ENCODE measurements at regions not wholly inside any gene's neighbourhood (a gene's known extent, or its start where the extent isn't known, plus 50 kb on each side); places are given as distances from the start of the nearest gene placed in this dataset.
"Not testable (repeated sequence)": the region's sequence is repeated elsewhere in the genome, so short reads cannot be mapped to it uniquely, and the experiment has no call there.

GRCh38 chr12:59452746-59453145, 143.1 kb upstream of the SLC16A7 start:
- Histone ChIP-seq H3K9me3 (ENCODE audit: insufficient read depth, low read depth, low read length) (no peaks in the 10 kb centered on the region), H3K27me3 (ENCODE audit: insufficient read depth, low read length) (no peaks in the 10 kb centered on the region), H3K9ac (ENCODE audit: low read depth, low read length) (no peak overlapping the region), H3K27ac (ENCODE audit: low read depth, low read length) (no peak overlapping the region), H3K4me1 (ENCODE audit: insufficient read depth, low read length) (peaks cover 10% of the 10 kb centered on the region), H3K4me3 (ENCODE audit: low read length) (no peak overlapping the region), H3K36me3 (ENCODE audit: insufficient read depth, low read length) (no peaks in the 10 kb centered on the region)
- 82% methylated on average over 2 of the region's 2 CpGs for WGBS

- WGBS: 100% methylated on average over 1 of the region's 1 CpG
- Histone ChIP-seq H3K36me3 (ENCODE audit: insufficient read depth, low read length) (no peaks in the 10 kb centered on the region), H3K4me3 (ENCODE audit: low read length) (no peak overlapping the region), H3K27me3 (ENCODE audit: insufficient read depth, low read length) (no peaks in the 10 kb centered on the region), H3K27ac (ENCODE audit: low read depth, low read length) (no peak overlapping the region), H3K4me1 (ENCODE audit: insufficient read depth, low read length) (peaks cover 13% of the 10 kb centered on the region), H3K9me3 (ENCODE audit: insufficient read depth, low read depth, low read length) (no peaks in the 10 kb centered on the region), H3K9ac (ENCODE audit: low read depth, low read length) (no peak overlapping the region)
These were observed 143.6 kb upstream of the SLC16A7 start for GRCh38 chr12:59452259-59452658.

- WGBS: 82% methylated on average over 3 of the region's 3 CpGs
- H3K9me3 ChIP-seq (ENCODE audit: insufficient read depth, low read depth, low read length): peaks cover 6% of the 10 kb centered on the region; the same call in 1 of the 2 replicates
- peaks cover 13% of the 10 kb centered on the region for H3K4me1 ChIP-seq (ENCODE audit: insufficient read depth, low read length)
- H3K9ac ChIP-seq (ENCODE audit: low read depth, low read length): no peak overlapping the region
- no peaks in the 10 kb centered on the region for H3K36me3 ChIP-seq (ENCODE audit: insufficient read depth, low read length)
- no peak overlapping the region for H3K4me3 ChIP-seq (ENCODE audit: low read length)
- H3K27ac ChIP-seq (ENCODE audit: low read depth, low read length): no peak overlapping the region
- H3K27me3 ChIP-seq (ENCODE audit: insufficient read depth, low read length): peaks cover 2% of the 10 kb centered on the region; the same call in 1 of the 2 replicates
These were observed 149.7 kb upstream of the SLC16A7 start for GRCh38 chr12:59446116-59446515.

GRCh38 chr12:59444932-59445331, 150.9 kb upstream of the SLC16A7 start:
- H3K4me1 ChIP-seq (ENCODE audit: insufficient read depth, low read length): peaks cover 13% of the 10 kb centered on the region
- peaks cover 15% of the 10 kb centered on the region for H3K9me3 ChIP-seq (ENCODE audit: insufficient read depth, low read depth, low read length)
- no peak overlapping the region for H3K9ac ChIP-seq (ENCODE audit: low read depth, low read length)
- H3K27ac ChIP-seq (ENCODE audit: low read depth, low read length): no peak overlapping the region
- H3K36me3 ChIP-seq (ENCODE audit: insufficient read depth, low read length): no peaks in the 10 kb centered on the region
- H3K4me3 ChIP-seq (ENCODE audit: low read length): no peak overlapping the region
- peaks cover 2% of the 10 kb centered on the region; the same call in 1 of the 2 replicates for H3K27me3 ChIP-seq (ENCODE audit: insufficient read depth, low read length)
- WGBS: 100% methylated on average over 1 of the region's 1 CpG

GRCh38 chr12:59432057-59432456, 163.8 kb upstream of the SLC16A7 start:
- no peak overlapping the region for H3K4me3 ChIP-seq (ENCODE audit: low read length)
- H3K27ac ChIP-seq (ENCODE audit: low read depth, low read length): no peak overlapping the region
- 0 out of 2 replicates have a peak, but pooled peaks cover 6% of the 10 kb centered on the region for H3K4me1 ChIP-seq (ENCODE audit: insufficient read depth, low read length)
- no peaks in the 10 kb centered on the region for H3K27me3 ChIP-seq (ENCODE audit: insufficient read depth, low read length)
- no peak overlapping the region for H3K9ac ChIP-seq (ENCODE audit: low read depth, low read length)
- no peaks in the 10 kb centered on the region for H3K9me3 ChIP-seq (ENCODE audit: insufficient read depth, low read depth, low read length)
- no peaks in the 10 kb centered on the region for H3K36me3 ChIP-seq (ENCODE audit: insufficient read depth, low read length)
- no CpG with 5 or more reads among the region's 1 CpG for WGBS

- Histone ChIP-seq H3K36me3 (ENCODE audit: insufficient read depth, low read length) (no peaks in the 10 kb centered on the region), H3K4me3 (ENCODE audit: low read length) (no peak overlapping the region), H3K9ac (ENCODE audit: low read depth, low read length) (no peak overlapping the region), H3K4me1 (ENCODE audit: insufficient read depth, low read length) (0 out of 2 replicates have a peak, but pooled peaks cover 6% of the 10 kb centered on the region), H3K27ac (ENCODE audit: low read depth, low read length) (no peak overlapping the region), H3K9me3 (ENCODE audit: insufficient read depth, low read depth, low read length) (no peaks in the 10 kb centered on the region), H3K27me3 (ENCODE audit: insufficient read depth, low read length) (no peaks in the 10 kb centered on the region)
- WGBS: 81% methylated on average over 3 of the region's 4 CpGs
These were observed 164.6 kb upstream of the SLC16A7 start for GRCh38 chr12:59431266-59431665.

- H3K27me3 ChIP-seq (ENCODE audit: insufficient read depth, low read length): no peaks in the 10 kb centered on the region
- H3K27ac ChIP-seq (ENCODE audit: low read depth, low read length): no peak overlapping the region
- H3K4me3 ChIP-seq (ENCODE audit: low read length): no peak overlapping the region
- H3K36me3 ChIP-seq (ENCODE audit: insufficient read depth, low read length): no peaks in the 10 kb centered on the region
- no peak overlapping the region for H3K9ac ChIP-seq (ENCODE audit: low read depth, low read length)
- H3K4me1 ChIP-seq (ENCODE audit: insufficient read depth, low read length): 0 out of 2 replicates have a peak, but pooled peaks cover 6% of the 10 kb centered on the region
- WGBS: 95% methylated on average over 1 of the region's 1 CpG
- H3K9me3 ChIP-seq (ENCODE audit: insufficient read depth, low read depth, low read length): no peaks in the 10 kb centered on the region
These were observed 166.1 kb upstream of the SLC16A7 start for GRCh38 chr12:59429766-59430165.

- Histone ChIP-seq H3K4me1 (ENCODE audit: insufficient read depth, low read length) (0 out of 2 replicates have a peak, but pooled peaks cover 6% of the 10 kb centered on the region), H3K9me3 (ENCODE audit: insufficient read depth, low read depth, low read length) (no peaks in the 10 kb centered on the region), H3K27me3 (ENCODE audit: insufficient read depth, low read length) (no peaks in the 10 kb centered on the region), H3K36me3 (ENCODE audit: insufficient read depth, low read length) (no peaks in the 10 kb centered on the region), H3K4me3 (ENCODE audit: low read length) (no peak overlapping the region), H3K9ac (ENCODE audit: low read depth, low read length) (no peak overlapping the region), H3K27ac (ENCODE audit: low read depth, low read length) (no peak overlapping the region)
- 100% methylated on average over 2 of the region's 3 CpGs for WGBS
These were observed 170.0 kb upstream of the SLC16A7 start for GRCh38 chr12:59425798-59426197.

- H3K4me3 ChIP-seq (ENCODE audit: low read length); H3K27me3 ChIP-seq (ENCODE audit: insufficient read depth, low read length); H3K27ac ChIP-seq (ENCODE audit: low read depth, low read length); H3K36me3 ChIP-seq (ENCODE audit: insufficient read depth, low read length); H3K9me3 ChIP-seq (ENCODE audit: insufficient read depth, low read depth, low read length); H3K4me1 ChIP-seq (ENCODE audit: insufficient read depth, low read length); H3K9ac ChIP-seq (ENCODE audit: low read depth, low read length): not testable (repeated sequence)
- 91% methylated on average over 2 of the region's 3 CpGs for WGBS
These were observed 171.2 kb upstream of the SLC16A7 start for GRCh38 chr12:59424666-59425065.

- no peak overlapping the region for H3K27ac ChIP-seq (ENCODE audit: low read depth, low read length)
- 0 out of 2 replicates have a peak, but pooled peaks cover 8% of the 10 kb centered on the region for H3K4me1 ChIP-seq (ENCODE audit: insufficient read depth, low read length)
- H3K36me3 ChIP-seq (ENCODE audit: insufficient read depth, low read length): no peaks in the 10 kb centered on the region
- H3K9ac ChIP-seq (ENCODE audit: low read depth, low read length): no peak overlapping the region
- 100% methylated on average over 1 of the region's 1 CpG for WGBS
- H3K27me3 ChIP-seq (ENCODE audit: insufficient read depth, low read length): no peaks in the 10 kb centered on the region
- no peaks in the 10 kb centered on the region for H3K9me3 ChIP-seq (ENCODE audit: insufficient read depth, low read depth, low read length)
- H3K4me3 ChIP-seq (ENCODE audit: low read length): no peak overlapping the region
These were observed 181.8 kb upstream of the SLC16A7 start for GRCh38 chr12:59414051-59414450.

GRCh38 chr12:59408431-59408830, 187.4 kb upstream of the SLC16A7 start:
- peaks cover 4% of the 10 kb centered on the region; the same call in 1 of the 2 replicates for H3K4me1 ChIP-seq (ENCODE audit: insufficient read depth, low read length)
- H3K27me3 ChIP-seq (ENCODE audit: insufficient read depth, low read length): no peaks in the 10 kb centered on the region
- H3K36me3 ChIP-seq (ENCODE audit: insufficient read depth, low read length): no peaks in the 10 kb centered on the region
- H3K9me3 ChIP-seq (ENCODE audit: insufficient read depth, low read depth, low read length): no peaks in the 10 kb centered on the region
- H3K4me3 ChIP-seq (ENCODE audit: low read length): no peak overlapping the region
- H3K9ac ChIP-seq (ENCODE audit: low read depth, low read length): no peak overlapping the region
- no peak overlapping the region for H3K27ac ChIP-seq (ENCODE audit: low read depth, low read length)
- WGBS: 80% methylated on average over 1 of the region's 1 CpG

GRCh38 chr12:59407799-59408198, 188.0 kb upstream of the SLC16A7 start:
- Histone ChIP-seq H3K4me1 (ENCODE audit: insufficient read depth, low read length) (peaks cover 4% of the 10 kb centered on the region; the same call in 1 of the 2 replicates), H3K27me3 (ENCODE audit: insufficient read depth, low read length) (no peaks in the 10 kb centered on the region), H3K27ac (ENCODE audit: low read depth, low read length) (no peak overlapping the region), H3K4me3 (ENCODE audit: low read length) (no peak overlapping the region), H3K36me3 (ENCODE audit: insufficient read depth, low read length) (no peaks in the 10 kb centered on the region), H3K9ac (ENCODE audit: low read depth, low read length) (no peak overlapping the region), H3K9me3 (ENCODE audit: insufficient read depth, low read depth, low read length) (no peaks in the 10 kb centered on the region)
- WGBS: 61% methylated on average over 1 of the region's 2 CpGs

Data from HUES64 (cell line).